NCI-H2107 treated with DMSO at 0.1 percent for 48 hours (cell line): ENCODE measurements at regions not wholly inside any gene's neighbourhood (a gene's known extent, or its start where the extent isn't known, plus 50 kb on each side); places are given as distances from the start of the nearest gene placed in this dataset.
"Not testable (repeated sequence)": the region's sequence is repeated elsewhere in the genome, so short reads cannot be mapped to it uniquely, and the experiment has no call there.

Experiments used
- DNase-seq: peaks from one replicate; lab custom pipeline; 2025; ENCODE audit not compliant: unreplicated experiment; lab: John Stamatoyannopoulos, UW

DNA sequence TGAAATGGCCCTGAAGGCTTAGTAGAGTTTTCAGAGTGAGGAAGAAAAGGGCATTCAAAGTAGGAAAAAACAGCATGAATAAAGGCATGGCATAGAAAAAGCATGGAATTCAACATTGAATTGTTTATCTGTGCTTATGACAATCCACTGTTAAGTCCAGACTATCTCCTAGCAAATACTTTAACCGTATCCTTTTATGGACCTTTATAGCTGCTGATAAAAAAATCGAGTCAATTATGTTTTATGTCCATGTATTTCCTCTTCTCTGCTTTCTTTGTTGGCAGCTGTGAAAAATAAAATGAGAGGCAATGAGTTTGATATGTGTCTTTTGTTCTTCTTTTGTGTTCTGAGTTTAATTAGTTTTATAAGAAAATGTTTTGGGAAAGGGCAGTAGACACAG, 70.4 kb downstream of the TDRD15 start:
- no peak for DNase-seq

DNA sequence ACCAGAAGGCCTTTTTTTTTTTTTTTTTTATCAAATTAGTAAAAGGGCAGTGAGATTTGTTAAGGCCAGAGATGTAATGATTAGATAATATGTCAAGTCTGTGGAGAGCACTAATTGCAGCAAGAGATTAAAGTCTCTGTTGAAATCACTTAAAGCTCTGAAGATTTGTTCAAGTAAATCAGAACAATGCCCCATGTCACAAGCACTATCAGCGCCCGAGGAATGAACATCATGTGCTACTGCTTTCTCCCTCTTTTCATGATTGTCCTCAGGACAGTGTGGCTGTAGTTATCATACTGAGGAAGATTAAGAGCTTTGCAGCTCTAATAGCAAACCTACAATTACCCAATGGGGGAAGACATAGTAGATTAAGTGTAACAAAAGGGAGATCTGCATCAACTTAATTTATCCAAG, 71.1 kb downstream of the TDRD15 start:
- DNase-seq, result no peak

DNA sequence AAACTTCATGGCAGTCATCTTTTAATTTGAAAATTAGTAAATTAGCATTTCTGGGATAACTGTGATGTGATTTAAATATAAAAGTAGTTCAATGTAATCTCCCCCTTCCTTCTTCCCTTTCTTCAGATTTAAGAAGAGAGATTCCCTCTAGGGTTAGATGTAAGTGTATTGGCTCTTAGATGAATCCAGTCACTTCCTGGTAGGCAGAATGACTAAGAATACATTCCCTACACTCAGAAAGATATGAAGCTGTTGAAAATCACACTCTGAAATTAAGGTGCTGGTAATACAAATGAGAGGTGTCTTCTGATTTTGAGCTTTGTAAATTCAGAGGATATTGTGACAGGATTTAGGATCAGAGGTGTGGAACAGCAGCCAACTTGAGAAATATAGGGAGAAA, 71.6 kb downstream of the TDRD15 start:
- DNase-seq, result no peak

DNA sequence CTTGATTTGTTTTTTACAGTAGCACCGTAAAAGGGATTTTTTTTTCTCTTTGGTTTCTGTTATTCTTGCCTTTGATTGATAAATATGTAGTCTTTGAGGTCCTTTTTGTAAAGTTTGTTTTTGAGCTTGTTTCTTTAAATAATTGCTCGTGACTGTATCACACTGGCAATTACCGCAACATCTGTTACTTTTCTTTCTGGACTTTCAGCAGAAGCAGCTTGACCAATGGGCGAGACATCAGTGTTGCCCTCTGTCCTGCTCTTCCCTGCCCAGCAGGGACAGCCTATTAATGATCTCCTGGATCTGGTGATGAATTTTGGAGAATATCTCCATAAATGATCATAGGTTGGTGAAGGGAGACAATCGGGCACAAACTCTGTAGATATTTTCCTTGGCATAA, 74.9 kb downstream of the TDRD15 start:
- DNase-seq, result no peak

DNA sequence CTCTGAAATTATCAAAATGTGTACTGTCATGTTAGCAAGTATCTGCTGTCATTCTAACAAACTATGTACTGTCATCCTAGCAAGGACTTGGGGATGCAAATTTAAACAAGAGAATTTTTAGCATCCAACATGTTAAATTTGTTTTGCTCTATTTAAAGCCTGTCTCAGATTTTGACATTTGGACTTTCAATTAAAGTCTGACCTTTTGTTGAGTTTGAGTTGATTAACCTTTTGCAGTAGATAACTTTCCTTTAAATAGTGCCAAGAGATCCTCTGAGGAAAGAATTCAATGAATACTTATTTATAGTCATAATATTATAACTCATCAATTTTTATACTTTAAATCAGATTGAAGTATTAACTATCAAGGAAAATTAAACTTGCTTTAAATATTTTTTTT, 80.2 kb downstream of the TDRD15 start:
- DNase-seq, result no peak

DNA sequence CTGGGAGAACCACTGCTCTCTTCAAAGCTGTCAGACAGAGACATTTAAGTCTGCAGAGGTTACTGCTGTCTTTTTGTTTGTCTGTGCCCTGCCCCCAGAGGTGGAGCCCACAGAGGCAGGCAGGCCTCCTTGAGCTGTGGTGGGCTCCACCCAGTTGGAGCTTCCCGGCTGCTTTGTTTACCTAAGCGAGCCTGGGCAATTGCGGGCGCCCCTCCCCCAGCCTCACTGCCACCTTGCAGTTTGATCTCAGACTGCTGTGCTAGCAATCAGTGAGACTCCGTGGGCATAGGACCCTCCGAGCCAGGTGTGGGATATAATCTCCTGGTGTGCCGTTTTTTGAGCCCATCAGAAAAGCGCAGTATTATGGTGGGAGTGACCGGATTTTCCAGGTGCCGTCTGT, 90.3 kb downstream of the TDRD15 start:
- DNase-seq, result not testable (repeated sequence)

DNA sequence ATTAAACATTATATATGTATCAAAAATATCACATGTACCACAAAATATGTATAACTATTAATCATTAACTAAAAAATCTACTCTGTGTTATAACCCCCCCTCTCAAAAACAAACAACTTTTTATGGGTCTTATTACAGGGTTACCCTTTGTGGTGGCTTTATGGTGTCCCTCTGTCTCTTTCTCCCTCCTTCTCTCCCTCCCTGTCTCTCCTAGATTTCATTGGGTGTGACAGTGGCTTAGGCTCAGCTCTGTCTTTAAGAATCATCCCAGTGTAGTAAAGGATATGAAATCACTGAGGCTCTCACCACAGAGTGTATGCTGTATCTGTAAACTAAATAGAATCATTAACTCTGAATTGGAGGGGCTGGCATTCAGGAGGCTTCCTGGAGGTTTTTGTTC, 93.7 kb downstream of the TDRD15 start:
- DNase-seq, result no peak

DNA sequence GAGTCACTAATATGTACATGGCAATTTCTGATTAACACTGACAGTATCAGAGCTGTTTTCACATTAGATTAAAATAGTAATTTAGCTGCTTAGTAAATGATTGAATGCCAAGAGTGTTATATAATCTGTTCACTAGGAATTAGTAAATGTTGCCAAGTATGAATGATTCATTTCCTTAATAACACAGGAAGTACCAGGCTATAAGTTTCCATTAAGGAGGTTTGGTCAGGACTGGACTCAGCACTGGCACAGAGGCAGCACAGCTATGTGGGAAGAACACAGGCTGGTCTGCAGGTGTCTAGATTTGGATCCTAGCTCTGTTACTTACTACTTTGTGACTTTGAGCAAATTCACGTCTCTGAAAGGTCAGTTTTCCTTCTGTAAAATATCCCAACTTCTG, 97.2 kb downstream of the TDRD15 start:
- no peak for DNase-seq

DNA sequence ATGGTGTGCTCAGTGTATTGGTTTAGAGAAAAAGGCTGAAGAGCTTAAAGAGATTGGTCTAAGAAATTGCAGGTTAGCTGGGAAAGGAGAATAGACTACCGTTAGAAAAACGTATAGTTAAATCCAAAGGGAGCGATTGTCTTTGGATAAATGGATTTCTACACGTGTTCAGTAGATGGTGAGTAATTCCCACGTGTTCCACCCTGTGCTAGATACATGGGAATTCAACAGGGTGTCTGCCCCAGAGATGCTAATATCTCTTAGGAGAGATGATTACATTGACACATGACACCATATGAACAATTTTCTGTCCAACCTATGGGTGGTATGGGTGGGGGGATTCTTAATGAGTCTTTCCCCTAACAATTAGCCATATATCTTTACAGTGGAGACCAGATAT, 99.8 kb downstream of the TDRD15 start:
- no peak for DNase-seq

DNA sequence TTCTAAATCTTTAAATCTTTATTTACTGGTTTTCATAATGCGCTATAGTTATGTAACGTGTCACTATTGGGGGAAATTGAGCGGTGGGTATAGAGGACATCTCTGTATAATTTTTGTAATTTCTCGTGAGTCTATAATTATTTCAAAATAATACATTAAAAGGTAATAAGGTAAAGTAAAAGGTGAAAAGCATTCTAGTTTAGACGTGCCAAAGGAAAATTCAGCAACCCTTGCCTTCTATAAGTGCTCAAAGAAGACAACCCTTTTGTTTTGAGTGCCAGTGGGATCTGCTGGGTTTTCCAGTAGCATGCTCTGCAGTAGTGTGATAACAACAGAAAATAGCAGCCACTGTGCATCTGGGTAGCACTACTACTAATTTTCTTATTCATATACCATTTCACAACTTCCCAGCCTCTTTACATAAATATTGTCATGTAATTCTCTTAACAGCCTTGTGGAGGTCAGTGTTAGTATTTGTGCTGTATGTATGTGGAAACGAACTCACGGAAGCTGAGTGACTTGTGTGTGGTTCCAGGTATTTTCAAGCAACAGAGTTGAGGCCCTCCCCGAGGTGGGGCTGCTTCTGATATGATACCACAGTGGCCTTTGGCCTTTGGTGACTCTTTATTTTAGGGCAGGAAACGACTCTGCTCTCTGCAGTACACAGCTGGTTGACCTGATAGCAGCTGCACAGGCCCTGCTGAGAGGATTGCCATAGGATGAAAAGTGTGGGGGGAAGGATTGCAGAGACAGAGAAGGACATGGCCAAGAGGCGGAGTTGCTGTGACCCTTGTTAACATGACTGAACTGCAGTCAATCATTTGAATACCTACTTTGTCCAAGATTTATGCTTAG, 104.5 kb downstream of the TDRD15 start:
- no peak for DNase-seq

DNA sequence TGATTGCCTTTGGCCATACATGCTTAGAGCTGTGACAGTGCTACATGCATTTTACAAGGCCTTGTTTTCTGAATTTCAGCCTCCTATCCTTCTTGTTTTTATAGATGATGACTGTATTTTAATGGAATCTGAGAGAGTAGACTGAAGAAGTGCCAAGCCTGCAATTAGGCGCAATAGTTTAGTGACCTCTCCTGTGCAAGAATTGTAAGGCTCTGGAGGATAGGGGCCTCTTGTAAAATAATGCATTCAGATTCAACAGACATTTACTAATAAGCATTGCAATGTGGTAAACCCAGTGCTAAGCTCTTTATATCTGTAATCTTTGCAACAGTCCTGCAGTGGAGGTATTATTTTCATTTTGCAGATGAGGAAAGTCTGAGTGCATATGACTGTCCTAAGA, 105.5 kb downstream of the TDRD15 start:
- DNase-seq, result no peak

DNA sequence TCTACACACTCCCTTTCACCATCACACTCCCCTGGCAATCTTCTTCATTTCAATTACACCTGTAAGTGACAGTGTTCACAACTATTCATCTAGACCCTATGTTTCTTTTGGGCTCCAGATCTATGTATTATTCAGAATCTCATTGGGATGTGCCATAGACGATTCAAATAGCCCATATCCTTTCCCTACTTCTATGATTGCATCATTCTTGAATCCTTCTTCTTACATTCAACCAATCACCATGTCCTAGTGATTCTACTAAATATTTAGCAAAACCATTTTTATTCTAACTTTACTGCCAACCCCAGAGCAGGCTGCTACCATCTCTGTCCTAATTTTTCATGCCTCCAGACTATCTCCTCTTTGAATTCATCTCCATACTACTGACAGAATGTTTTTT, 106.4 kb downstream of the TDRD15 start:
- DNase-seq, result no peak

DNA sequence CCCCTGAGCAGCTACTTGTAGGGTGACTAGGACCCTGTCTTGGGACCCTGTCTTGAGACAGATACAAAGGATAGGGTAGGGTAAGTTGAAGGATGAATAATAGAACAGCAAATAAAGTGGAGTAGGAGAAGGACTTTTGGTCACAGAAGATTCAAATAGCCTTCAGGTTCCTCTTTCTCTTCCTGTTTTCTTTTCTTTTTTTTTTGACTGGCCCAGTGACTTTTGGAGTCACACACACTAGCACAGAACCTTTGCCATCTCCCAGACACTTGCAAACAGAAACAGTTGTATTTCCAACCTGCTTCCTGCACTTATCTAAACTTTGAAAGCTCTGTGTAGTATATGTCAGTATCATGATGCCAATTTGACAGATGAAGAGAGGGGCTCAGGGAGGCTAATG, 108.2 kb downstream of the TDRD15 start:
- DNase-seq, result no peak

DNA sequence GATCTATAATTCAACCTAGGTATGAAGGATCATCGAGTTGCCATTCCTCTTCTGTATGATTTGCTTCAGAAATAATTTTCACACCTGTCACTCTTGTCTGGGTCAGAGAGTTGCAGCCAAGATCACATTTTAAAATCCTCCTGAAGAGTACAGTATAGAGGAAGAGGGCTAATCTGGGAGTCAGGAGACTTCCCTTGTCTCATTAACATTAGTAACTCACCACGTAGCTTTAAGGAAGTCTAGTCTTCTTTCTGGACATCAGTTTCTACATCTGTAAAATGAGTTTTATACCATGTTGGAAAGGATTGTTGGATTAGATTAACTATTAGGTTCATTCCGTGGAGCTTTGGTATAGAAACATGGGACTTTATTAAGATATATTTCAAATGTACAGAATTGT, 109.4 kb downstream of the TDRD15 start:
- DNase-seq, result no peak

DNA sequence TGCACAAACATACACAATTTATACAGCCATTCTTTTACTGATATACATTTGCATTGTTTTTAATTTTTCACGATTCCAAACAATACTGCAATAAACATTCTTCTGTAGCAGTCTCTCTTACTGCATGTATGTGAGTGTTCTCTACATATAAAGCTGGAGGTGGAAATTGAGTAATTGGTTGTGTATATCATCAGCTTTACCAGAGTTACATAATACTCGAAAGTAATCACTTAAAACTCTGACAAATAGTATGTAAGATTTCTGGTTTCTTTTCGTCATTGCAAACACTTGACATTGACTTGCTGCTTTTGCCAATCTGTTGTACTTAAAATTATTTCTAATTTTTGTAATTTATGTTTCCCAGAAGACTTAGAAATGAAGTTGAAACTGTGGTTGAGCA, 110.2 kb downstream of the TDRD15 start:
- DNase-seq, result no peak

DNA sequence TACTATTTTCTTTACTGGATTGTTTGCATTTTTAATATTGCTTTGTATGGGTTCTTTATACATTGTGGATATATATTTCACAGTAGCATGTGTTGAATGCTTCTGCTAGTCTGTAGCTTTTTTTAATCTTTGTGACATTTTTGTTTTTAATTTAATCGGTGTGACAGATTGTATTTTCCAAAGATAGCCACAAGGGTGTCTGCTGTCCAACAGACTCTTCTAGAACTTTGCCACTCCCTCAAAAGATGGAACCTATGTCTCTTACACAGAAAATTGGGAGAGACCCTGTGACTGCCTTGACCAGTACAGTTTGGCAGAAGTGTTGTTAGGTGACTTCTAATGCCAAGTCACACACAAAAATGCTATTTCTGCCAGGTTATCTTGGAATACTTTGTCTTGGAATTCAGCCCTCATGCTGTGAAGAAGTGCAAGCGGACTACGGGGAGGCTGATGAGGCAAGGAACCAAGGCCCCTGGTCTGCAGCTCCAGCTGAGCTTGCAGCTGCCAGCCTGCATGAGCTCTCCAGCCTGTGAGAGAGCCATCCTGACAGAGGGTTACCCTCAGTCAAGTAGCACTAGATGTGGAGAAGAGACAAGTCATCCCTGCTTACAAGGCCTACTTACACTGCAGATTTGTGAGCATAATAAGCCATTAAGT, 110.8 kb downstream of the TDRD15 start:
- DNase-seq, result no peak

DNA sequence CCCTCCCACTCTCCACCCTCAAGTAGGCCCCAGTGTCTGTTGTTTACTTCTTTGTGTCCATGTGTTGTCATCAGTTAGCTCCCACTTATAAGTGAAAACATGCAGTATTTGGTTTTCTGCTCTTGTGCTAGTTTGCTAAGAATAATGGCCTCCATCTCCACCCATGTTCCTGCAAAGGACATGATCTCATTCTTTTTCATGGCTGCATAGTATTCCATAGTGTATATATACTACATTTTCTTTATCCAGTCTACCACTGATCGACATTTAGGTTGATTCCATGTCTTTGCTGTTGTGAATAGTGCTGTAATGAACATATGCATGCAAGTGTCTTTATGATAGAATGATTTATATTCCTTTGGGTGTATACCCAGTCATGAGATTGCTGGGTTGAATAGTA, 116.0 kb downstream of the TDRD15 start:
- not testable (repeated sequence) for DNase-seq

DNA sequence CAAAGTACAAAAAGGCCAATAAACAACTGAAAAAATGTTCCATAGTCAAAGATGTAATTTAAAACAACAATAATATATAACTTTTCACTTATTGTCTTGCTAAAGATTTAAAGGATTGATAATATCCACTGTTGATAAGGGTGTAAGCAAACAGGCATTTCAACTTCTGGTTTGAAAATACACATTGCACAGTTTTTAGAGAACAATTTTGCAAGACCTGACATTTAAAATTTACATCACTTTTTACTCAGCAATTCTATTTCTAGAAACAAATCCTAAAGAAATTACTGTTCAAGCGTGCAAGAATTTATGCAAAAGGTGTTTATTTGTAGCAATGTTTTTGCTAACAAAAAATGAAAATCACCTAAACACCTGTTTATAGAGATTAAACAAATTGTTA, 120.4 kb downstream of the TDRD15 start:
- DNase-seq, result no peak

DNA sequence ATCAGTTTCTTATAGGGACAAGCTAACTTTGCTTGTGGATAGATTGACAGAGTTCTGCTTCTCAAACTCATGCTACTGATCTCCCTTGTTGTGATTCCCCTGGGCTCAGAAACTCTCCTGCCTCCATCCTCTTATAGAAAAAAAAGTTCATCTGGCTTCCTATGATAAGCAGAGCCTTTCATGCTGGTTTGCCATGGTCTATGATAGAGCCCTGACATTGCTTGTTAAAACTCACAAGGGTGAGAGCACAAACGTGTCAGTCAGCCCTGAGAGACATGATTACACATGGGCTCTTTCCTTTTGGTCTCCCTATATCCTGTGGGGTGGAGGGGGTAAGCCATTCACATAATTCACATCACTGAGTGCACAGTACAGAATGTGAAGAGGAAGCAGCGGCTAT, 121.8 kb downstream of the TDRD15 start:
- no peak for DNase-seq

DNA sequence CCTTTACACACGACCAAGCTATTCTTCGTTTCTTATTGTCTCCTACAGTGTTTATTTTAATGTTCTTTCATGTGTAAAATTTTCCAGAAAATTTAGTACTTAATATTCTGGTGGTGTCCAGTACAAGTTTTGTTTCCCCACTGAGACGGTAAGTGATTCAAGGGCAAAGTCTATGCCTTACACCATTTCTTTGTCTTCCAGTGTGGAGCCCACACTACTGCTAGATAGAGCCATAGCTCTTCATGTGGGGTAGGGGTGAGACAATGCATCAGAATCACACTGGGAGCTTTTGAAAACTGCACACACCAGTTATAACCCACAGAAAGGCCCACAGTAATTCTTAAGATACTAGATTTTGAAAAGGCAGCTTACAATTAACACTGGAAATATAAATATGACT, 125.6 kb downstream of the TDRD15 start:
- DNase-seq, result no peak

DNA sequence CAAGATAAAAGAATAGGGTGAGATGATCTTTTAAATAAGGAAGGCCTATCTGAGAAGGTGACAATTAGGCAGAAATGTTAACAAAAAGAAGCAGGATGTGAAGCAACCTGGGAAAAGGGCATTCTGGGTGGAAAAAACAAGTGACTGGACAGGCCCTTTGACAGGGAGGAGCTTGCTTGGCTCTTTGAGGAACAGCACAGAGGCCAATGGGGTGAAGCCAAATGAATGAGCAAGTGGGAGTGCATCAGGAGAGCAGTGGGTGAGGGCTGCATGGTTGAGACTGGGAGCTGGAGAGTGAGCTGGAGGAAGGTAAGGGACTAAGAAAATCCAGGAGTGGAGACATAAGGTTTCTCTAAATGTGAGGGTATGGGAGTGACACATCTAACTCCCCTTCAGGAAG, 126.9 kb downstream of the TDRD15 start:
- no peak for DNase-seq

DNA sequence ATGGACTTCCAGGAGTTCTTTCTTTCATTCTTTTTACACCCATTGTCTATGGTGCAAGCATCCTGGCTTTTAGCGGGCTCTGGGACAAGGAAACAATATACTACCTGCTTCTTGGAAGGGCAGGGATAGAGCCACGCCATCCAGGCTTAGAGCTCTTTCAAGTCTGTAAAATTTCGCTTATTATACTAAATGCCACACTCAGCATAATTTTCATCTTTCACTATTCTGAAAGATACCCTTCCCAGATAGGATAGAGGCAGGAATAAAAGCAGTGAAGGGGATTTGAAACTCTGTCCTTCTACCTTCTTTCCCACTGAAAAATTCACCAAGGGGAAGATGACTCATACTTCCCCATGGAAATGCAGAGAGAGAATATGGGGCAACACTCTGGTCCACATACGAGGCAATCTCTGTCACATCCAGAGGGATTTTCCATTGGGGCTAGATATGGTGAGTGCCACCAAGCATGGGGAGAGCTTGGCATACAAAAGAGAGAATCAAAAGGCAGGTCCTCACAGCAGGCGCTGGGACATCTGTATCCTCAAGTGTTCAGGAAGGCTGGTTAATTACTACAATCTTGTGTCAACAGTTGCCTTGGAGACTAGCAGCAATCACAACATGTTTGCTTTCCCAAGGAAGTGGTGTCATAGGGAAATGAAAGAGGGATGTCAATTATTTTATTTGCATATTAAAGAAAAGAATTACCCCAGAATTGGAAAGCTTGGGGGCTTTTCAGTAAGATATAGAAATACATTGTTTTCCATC, 127.6 kb downstream of the TDRD15 start:
- no peak for DNase-seq
